ENCODE measurements at regions not wholly inside any gene's neighbourhood (a gene's known extent, or its start where the extent isn't known, plus 50 kb on each side); places are given as distances from the start of the nearest gene placed in this dataset.
"Not testable (repeated sequence)": the region's sequence is repeated elsewhere in the genome, so short reads cannot be mapped to it uniquely, and the experiment has no call there.

- Histone ChIP-seq H3K9me3 (ENCODE audit: control insufficient read depth, insufficient read depth, low read length) (no peaks in the 10 kb centered on the region; the same call in 1 of the 2 replicates), H3K27ac (ENCODE audit: low read depth, low read length) (no peak overlapping the region)
- POLR2A ChIA-PET = no interaction called here
These were observed 196.0 kb downstream of the TMEM26 start for GRCh38 chr10:61257136-61257535.

GRCh38 chr10:61252326-61252725, 200.9 kb downstream of the TMEM26 start:
- POLR2A ChIA-PET = not testable (repeated sequence)

More at GRCh38 chr10:61257136-61257535, 196.0 kb downstream of the TMEM26 start:
- no peaks in the 10 kb centered on the region for H3K27me3 ChIP-seq (ENCODE audit: control insufficient read depth, insufficient read depth, low read length)
- CTCF ChIA-PET = no interaction called here
- DNase-seq (ENCODE audit: low read depth, low spot score) = no peak
- no peak overlapping the region for H3K4me3 ChIP-seq (ENCODE audit: low read depth, low read length)
- no peak for TF ChIP-seq CTCF (IDR thresholded peaks at IDR 0.05; ENCODE audit: low read depth, low read length)

GRCh38 chr10:61251089-61251488, 202.1 kb downstream of the TMEM26 start:
- no peak for DNase-seq (ENCODE audit: low read depth, low spot score)
- ChIA-PET CTCF (no interaction called here), POLR2A (no interaction called here)
- peaks cover 13% of the 10 kb centered on the region for H3K27me3 ChIP-seq (ENCODE audit: control insufficient read depth, insufficient read depth, low read length)
- no peak overlapping the region for H3K4me3 ChIP-seq (ENCODE audit: low read depth, low read length)
- no peak for TF ChIP-seq CTCF (IDR thresholded peaks at IDR 0.05; ENCODE audit: low read depth, low read length)
- no peak overlapping the region for H3K27ac ChIP-seq (ENCODE audit: low read depth, low read length)
- no peaks in the 10 kb centered on the region; the same call in 1 of the 2 replicates for H3K9me3 ChIP-seq (ENCODE audit: control insufficient read depth, insufficient read depth, low read length)

More at GRCh38 chr10:61252326-61252725, 200.9 kb downstream of the TMEM26 start:
- H3K4me3 ChIP-seq (ENCODE audit: low read depth, low read length); H3K27ac ChIP-seq (ENCODE audit: low read depth, low read length); CTCF ChIA-PET; H3K9me3 ChIP-seq (ENCODE audit: control insufficient read depth, insufficient read depth, low read length); DNase-seq (ENCODE audit: low read depth, low spot score): not testable (repeated sequence)
- H3K27me3 ChIP-seq (ENCODE audit: control insufficient read depth, insufficient read depth, low read length) = peaks cover 13% of the 10 kb centered on the region

- no peak overlapping the region for H3K27ac ChIP-seq (ENCODE audit: low read depth, low read length)
- POLR2A ChIA-PET = no interaction called here
- no peak overlapping the region for H3K4me3 ChIP-seq (ENCODE audit: low read depth, low read length)
- no peak for TF ChIP-seq CTCF (IDR thresholded peaks at IDR 0.05; ENCODE audit: low read depth, low read length)
- peaks cover 13% of the 10 kb centered on the region for H3K27me3 ChIP-seq (ENCODE audit: control insufficient read depth, insufficient read depth, low read length)
- H3K9me3 ChIP-seq (ENCODE audit: control insufficient read depth, insufficient read depth, low read length) = no peaks in the 10 kb centered on the region
- CTCF ChIA-PET = no interaction called here
- DNase-seq (ENCODE audit: low read depth, low spot score) = no peak
These were observed 203.1 kb downstream of the TMEM26 start for GRCh38 chr10:61250131-61250530.

- peaks cover 13% of the 10 kb centered on the region for H3K27me3 ChIP-seq (ENCODE audit: control insufficient read depth, insufficient read depth, low read length)
- H3K9me3 ChIP-seq (ENCODE audit: control insufficient read depth, insufficient read depth, low read length) = no peaks in the 10 kb centered on the region
- ChIA-PET CTCF (no interaction called here), POLR2A (no interaction called here)
- no peak overlapping the region for H3K4me3 ChIP-seq (ENCODE audit: low read depth, low read length)
- DNase-seq (ENCODE audit: low read depth, low spot score) = no peak
- no peak for TF ChIP-seq CTCF (IDR thresholded peaks at IDR 0.05; ENCODE audit: low read depth, low read length)
- no peak overlapping the region for H3K27ac ChIP-seq (ENCODE audit: low read depth, low read length)
These were observed 205.2 kb downstream of the TMEM26 start for GRCh38 chr10:61248013-61248412.

GRCh38 chr10:61244261-61244775, 208.9 kb downstream of the TMEM26 start:
- POLR2A ChIA-PET = no interaction called here

More at GRCh38 chr10:61244261-61244775, 208.9 kb downstream of the TMEM26 start:
- no peak for TF ChIP-seq CTCF (IDR thresholded peaks at IDR 0.05; ENCODE audit: low read depth, low read length)
- H3K27me3 ChIP-seq (ENCODE audit: control insufficient read depth, insufficient read depth, low read length) = peaks cover 6% of the 10 kb centered on the region
- H3K9me3 ChIP-seq (ENCODE audit: control insufficient read depth, insufficient read depth, low read length) = no peaks in the 10 kb centered on the region
- CTCF ChIA-PET = no interaction called here
- no peak overlapping the region for H3K27ac ChIP-seq (ENCODE audit: low read depth, low read length)
- H3K4me3 ChIP-seq (ENCODE audit: low read depth, low read length) = no peak overlapping the region
- DNase-seq (ENCODE audit: low read depth, low spot score) = no peak
